22Rv1 (cell line): ENCODE measurements at regions not wholly inside any gene's neighbourhood (a gene's known extent, or its start where the extent isn't known, plus 50 kb on each side); places are given as distances from the start of the nearest gene placed in this dataset.

ENCODE experiments used
- ZFX ChIP-seq: fragments of 450-650 bp; IDR thresholded peaks from 2 replicates; pipeline ENCODE4 v1.6.1; 2017; ENCODE audit warnings: antibody characterized with exemption, borderline replicate concordance
- TF ChIP-seq, protein P1 (sequence below): fragments of 450-650 bp; IDR thresholded peaks from 2 replicates; pipeline ENCODE4 v1.5.1; 2017; ENCODE audit warnings: mild to moderate bottlenecking

GRCh38 chr21:35568643-35569042 lies 491.7 kb downstream of the SETD4 start:
- TF ChIP-seq, protein P1, sequence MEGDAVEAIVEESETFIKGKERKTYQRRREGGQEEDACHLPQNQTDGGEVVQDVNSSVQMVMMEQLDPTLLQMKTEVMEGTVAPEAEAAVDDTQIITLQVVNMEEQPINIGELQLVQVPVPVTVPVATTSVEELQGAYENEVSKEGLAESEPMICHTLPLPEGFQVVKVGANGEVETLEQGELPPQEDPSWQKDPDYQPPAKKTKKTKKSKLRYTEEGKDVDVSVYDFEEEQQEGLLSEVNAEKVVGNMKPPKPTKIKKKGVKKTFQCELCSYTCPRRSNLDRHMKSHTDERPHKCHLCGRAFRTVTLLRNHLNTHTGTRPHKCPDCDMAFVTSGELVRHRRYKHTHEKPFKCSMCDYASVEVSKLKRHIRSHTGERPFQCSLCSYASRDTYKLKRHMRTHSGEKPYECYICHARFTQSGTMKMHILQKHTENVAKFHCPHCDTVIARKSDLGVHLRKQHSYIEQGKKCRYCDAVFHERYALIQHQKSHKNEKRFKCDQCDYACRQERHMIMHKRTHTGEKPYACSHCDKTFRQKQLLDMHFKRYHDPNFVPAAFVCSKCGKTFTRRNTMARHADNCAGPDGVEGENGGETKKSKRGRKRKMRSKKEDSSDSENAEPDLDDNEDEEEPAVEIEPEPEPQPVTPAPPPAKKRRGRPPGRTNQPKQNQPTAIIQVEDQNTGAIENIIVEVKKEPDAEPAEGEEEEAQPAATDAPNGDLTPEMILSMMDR = no peak
- no peak for TF ChIP-seq ZFX
